IPS-NIHi7 (cell line): ENCODE measurements at regions not wholly inside any gene's neighbourhood (a gene's known extent, or its start where the extent isn't known, plus 50 kb on each side); places are given as distances from the start of the nearest gene placed in this dataset.

ENCODE experiments used
- DNase-seq: peaks from one replicate; pipeline ENCODE4 v3.0.0; 2012; ENCODE audit warnings: mixed read lengths; ENCODE audit errors: extremely low spot score

DNA sequence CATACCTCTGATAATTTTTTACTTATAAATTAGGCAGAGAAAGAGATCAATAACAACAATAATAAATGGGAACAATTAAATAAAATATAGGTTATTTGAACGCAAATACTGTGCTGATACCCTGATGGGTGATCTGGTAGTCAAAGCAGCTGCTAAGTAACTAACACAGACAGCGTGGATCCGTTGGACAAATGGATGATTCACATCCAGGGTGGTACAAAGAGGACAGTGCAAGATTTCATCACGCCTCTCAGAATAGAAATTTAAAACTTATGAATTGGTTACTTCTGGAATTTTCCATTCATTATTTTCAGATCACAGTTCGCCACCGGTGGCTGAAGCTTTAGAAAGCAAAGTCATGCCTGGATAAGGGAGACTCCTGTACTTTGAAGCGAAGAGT lies 1066.0 kb upstream of the ADGRL3 start:
- DNase-seq = no peak

DNA sequence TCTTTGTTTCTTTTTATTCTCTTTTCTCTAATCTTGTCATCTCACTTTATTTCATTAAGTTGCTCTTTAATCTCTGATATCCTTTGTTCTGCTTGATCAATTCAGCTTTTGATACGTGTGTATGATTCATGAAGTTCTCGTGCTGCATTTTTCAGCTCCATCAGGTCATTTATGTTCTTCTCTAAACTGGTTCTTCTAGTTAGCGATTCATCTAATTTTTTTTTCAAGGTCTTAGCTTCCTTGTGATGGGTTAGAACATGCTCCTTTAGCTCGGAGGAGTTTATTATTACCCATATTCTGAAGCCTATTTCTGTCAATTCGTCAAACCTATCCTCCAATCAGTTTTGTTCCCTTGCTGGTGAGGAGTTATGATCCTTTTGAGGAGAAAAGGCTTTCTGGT lies 1045.0 kb upstream of the ADGRL3 start:
- no peak for DNase-seq

GRCh38 chr4:60173103-60173502 lies 1027.0 kb upstream of the ADGRL3 start:
- DNase-seq = no peak

DNA sequence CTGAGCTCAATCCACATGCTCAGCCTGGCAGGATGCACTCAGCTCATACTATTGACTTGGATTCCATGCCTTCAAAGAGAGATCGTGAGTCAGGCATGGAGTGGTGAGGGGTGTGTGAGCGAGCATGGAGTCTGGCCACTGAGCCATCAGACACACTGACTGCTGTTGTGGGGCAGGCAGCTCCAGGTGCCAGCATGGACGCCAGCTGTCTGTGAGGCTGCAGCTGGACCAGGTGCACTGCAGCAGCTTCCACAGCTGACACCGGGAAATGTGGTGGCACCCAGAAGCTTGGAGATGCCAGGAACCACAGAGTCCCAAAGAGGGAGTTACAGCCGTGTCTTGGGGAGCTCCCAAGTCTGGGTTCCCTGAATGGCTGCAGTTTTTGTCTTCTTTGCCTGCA lies 1026.4 kb upstream of the ADGRL3 start:
- DNase-seq = no peak

- DNase-seq = no peak
Observed at GRCh38 chr4:60175241-60175640, 1024.9 kb upstream of the ADGRL3 start.

- DNase-seq = no peak
Observed at GRCh38 chr4:60187428-60187827, 1012.7 kb upstream of the ADGRL3 start.

GRCh38 chr4:60189286-60189685 lies 1010.8 kb upstream of the ADGRL3 start:
- no peak for DNase-seq

DNA sequence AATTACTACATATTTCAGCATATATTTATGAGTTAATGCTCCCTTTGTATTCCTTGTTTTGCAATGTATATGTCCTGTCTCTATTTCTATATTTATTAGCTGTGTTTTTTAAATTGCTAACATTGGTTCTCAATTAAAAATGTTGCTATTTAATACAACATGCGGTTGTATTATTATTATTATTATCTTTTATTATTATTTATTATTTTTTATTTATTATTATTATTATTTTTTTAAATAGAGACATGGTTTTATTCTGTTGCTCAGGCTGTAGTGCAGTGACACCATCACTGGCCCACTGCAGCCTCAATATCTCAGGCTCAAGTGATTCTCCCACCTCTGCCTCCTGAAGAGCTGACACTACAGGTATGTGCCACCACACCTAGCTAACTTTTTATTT lies 1005.9 kb upstream of the ADGRL3 start:
- no peak for DNase-seq

DNA sequence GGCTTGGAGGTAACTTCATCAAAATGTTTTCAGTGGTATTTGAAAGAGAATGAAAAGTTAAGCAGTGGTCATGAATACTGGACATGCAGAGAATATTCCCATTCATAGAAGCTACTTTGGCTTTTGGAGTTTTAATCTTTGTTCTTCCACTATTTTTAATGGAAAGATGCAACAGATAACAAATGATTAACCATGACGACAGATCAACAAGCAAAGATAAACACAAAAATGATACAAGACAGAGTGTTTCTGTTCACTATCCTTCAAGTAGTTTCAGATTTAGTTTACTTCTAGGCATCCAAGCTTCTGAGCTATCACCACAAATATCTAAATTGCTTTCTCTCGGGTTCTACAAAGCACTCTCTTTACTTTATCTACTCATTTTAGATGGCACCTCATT lies 1004.9 kb upstream of the ADGRL3 start:
- no peak for DNase-seq

GRCh38 chr4:60201052-60201673 lies 999.0 kb upstream of the ADGRL3 start:
- peak; percentile 26 for DNase-seq

DNA sequence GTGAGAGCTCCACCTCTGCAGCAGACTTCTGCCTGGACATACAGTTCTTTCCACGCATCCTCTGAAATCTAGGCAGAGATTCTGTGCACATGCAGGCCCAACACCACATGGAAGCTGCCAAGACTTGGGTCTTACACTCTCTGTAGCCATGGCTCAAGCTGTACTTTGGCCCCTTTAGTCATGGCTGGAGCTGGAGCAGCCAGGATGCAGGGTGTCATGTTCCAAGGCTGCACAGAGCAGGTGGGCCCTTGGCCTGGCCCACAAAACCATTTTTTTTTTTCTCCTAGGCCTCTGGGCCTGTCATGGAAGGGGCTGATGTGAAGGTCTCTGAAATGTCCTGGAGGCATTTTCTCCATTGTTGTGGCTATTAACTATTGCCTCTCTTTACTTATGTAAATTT lies 990.5 kb upstream of the ADGRL3 start:
- DNase-seq = no peak

- DNase-seq = no peak
Observed at GRCh38 chr4:60215906-60216305, 984.2 kb upstream of the ADGRL3 start.

GRCh38 chr4:60216752-60217151 lies 983.4 kb upstream of the ADGRL3 start:
- no peak for DNase-seq

DNA sequence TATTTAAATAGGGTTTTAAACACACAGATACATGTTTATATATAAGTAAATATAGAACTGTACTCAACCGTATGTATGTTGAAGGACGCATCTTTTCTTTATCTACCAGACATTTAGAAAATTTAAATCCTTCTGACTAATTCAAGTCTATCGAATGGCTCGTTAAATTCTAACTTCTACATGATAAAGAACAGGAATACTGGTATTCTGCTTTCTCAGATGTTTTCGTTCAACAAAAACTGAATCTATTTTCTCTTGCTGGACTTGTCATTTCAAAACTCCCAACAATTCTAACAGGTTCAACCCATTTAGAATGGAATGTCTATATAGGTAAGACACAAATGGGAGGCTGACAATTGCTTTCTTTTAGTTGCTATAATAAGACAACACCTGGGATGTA lies 978.3 kb upstream of the ADGRL3 start:
- DNase-seq = no peak

GRCh38 chr4:60223208-60223923 lies 976.8 kb upstream of the ADGRL3 start:
- DNase-seq = no peak

DNA sequence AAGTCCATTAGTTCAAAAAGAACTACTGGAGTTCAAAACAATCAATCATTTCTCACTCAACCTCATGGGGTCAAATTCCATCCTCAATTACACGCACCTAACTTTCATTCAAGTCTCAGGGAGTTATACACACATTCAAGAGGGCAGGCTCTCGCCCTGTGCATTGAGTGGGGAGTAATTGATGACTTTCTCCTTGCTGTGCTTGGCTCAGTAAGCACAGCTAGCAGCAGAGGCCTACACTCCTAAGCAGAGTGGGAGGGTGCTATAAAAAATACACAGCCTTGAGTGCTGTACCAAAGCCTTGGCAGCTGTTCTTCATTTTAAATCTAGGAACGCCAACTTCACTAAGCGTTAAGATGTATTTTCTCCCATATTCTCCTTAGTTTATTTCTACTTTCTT lies 958.3 kb upstream of the ADGRL3 start:
- no peak for DNase-seq

DNA sequence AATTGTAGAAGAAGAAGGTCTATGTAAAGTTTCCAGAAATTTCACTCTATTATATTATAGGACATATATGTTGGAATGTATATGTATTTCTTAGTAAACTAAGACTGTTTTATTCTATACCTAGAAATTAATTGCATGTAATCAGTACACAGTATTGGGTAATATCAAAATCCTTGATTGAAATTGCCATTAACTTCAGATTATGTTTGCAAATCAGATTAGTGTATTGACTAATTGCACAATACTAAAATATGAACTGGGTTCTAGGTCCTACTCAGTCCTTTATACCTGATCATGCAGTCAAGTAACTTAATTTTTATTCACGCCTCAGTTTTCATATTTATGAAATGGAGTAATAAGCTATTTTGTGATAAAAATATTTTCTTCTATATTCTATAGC lies 950.3 kb upstream of the ADGRL3 start:
- DNase-seq = no peak

GRCh38 chr4:60250657-60251056 lies 949.5 kb upstream of the ADGRL3 start:
- DNase-seq = no peak

DNA sequence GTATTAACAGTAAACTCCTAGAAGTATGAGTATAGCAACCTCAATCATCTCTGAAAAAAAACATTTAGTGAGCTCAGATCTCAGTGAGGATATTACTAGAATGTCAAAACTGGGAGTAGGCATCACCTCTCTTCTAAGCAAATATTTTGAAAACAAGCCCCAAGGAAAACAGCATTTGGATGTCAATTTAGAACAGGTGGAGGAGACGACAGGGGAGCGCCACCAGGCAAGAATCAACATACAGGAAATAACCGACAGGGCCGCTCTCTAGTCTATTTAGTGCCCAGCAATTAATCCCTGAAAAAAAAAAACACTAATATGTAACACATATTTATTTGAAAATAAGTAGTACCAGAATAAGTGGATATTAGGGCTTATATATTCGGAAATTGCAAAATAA lies 940.3 kb upstream of the ADGRL3 start:
- no peak for DNase-seq

DNA sequence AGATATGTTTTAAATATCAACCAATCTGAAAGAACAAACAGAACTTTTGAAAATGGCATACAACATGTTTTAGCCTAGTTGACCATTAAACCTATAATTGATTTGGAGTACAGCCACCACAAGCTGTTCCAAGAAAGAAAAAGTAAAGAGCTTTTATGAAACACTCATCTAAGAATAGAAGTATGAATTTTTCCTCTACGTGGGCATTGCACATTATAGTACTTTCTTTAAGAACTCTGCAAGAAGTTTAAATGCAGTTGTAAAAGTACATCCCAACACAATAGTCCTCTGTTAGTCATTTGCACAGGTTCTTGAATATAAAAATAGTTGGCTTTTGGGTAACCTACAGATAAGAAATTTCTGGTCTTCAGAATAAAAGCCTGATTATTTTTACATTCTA lies 933.6 kb upstream of the ADGRL3 start:
- no peak for DNase-seq

GRCh38 chr4:60296386-60296785 lies 903.7 kb upstream of the ADGRL3 start:
- DNase-seq = no peak

- DNase-seq = no peak
Observed at GRCh38 chr4:60313611-60314178, 886.4 kb upstream of the ADGRL3 start.

GRCh38 chr4:60314416-60314815 lies 885.7 kb upstream of the ADGRL3 start:
- no peak for DNase-seq

GRCh38 chr4:60315586-60315985 lies 884.5 kb upstream of the ADGRL3 start:
- no peak for DNase-seq
